Activated T-cell treated with anti-CD3 and anti-CD28 coated beads for 24 hours (primary cell): ENCODE measurements at regions not wholly inside any gene's neighbourhood (a gene's known extent, or its start where the extent isn't known, plus 50 kb on each side); places are given as distances from the start of the nearest gene placed in this dataset.
"Not testable (repeated sequence)": the region's sequence is repeated elsewhere in the genome, so short reads cannot be mapped to it uniquely, and the experiment has no call there.

Experiments used
- DNase-seq: peaks from one replicate; pipeline ENCODE4 v3.0.0-alpha.2; 2020; ENCODE audit warnings: low read depth

DNA sequence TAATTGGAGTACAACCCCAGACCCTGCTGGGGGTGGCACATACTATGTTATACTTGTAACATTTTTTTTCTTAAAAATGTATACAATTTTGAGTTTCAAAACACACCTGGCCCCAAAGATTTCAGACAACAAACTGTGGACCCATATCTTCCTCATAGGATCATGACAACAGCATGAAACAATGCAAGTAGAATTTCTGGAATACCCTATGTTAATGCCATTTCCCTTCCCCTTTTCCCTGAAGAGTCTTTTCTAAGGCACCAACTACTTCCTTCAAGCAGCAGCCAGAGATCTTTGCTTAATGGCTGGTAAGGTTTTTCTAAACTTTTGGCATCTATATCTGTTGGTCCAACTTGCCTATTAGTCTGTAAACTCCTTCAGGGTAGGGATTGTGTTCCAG, 99.9 kb upstream of the SERBP1 start:
- DNase-seq, result no peak

DNA sequence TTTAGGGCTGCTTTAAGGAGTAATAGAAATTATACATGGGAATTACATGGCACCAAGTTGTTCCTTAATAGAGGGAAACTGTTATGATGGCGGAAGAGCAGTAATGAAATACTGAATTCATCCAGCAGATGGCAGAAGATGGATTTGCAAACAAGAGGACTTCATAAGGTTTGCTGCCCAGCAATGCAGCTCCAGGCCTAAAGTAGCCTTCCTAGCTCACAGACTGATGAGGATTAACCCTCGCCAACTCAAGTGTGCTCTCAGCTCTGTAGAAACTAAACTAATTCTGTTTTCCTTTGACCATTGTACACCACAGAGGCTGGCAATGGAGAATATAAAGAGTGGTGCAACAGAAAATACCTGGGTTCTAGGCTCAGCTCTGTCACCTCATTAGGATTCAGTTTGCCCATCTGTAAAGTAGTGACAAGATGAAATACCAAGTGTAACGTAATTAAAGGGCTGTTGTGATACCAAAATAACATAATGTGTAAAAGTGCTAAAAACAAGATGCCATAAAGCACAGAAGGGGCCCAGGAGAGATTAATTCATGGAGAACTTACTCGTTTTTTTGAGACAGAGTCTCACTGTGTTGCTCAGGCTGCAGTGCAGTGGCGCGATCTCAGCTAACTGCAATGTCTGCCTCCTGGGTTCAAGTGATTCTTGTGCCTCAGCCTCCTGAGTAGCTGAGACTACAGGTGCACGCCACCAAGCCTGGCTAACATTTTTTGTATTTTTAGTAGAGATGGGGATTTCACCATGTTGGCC, 102.4 kb upstream of the SERBP1 start:
- DNase-seq, result no peak

DNA sequence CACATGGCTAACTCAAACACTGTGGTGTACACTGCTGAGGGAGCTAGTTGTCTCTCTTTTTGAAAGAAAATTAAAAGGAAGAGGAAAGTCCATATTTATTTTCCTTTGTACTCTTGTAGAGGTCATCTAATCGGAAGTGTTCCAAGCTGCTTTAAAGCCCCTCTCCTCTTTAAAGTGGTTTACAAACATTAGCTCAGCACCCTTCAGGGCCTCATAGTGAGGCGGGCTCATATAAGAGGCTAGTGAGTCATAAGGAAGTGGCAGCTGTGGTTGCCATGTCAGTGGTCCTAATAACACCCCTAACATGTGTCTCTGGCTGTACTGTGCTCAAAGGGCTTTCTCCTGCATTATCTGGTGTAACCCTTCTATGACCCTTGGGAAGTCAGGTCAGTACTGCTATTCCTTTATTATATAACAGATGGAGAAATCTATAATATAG, 104.4 kb upstream of the SERBP1 start:
- no peak for DNase-seq

DNA sequence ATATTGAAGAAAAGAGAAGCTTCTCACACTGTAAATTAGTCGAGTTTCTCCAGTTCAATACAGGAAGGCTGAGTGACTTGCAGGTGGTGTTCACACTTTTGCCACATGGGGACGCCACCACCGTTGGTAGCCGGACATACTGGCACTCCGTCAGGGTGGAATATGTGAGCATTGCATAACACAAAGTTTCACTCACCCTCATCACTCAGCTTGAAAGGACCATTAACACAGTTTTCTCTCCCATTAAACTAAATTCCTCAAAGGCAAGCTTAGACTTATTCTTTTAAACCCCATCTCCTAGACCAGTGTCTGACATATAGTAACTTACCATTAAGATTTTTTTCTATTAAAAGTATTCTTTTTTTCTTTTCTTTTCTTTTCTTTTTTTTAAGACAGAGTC, 105.3 kb upstream of the SERBP1 start:
- no peak for DNase-seq

DNA sequence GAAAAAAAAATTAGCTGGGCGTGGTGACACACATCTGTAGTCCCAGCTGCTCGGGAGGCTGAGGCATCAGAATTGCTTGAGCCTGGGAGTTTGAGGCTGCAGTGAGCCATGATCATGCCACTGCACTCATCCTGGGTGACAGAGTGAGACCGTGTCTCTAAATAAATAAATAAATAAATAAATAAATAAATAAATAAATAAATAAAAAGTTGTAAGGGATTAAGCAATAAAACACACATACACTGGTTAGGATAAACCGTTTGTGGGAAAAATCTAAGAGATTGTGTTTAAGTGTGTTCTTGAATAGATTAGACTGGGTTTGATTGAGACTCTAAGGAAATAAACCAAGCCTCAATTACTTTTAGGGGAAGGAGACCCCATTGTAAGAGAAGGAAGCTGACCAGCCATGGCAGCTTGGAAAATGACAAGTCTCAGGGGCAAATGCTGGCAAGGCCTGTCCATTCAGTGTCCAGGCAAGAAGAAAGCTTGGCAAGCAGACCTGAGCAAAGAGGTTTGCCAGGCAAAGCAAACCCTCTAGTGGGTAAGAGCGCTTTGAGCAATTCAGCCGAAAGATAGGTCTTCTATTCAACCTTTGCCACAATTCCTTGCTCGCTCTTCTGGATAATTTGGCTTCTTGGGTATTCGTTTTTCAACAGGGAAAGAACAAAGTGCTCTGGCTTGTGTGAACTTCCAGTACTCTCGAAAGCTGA, 106.9 kb upstream of the SERBP1 start:
- no peak for DNase-seq

DNA sequence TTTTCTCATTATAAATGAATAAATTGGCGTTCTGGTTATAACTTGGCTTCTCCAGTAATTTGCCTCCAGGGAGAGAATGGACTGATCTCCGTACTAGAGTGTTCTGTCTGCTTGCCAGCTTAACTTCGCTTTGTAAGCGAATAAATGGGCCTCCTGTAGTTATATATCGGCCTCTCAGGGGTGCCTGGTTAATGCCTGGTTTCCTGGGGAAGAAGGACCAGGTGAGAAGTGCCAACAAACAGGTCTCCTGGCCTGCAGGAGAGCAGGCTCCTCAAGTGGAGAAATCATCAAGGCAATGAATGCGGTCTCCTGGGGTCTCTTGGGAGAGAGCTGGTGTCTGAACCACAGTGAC, 107.4 kb upstream of the SERBP1 start:
- DNase-seq, result no peak

DNA sequence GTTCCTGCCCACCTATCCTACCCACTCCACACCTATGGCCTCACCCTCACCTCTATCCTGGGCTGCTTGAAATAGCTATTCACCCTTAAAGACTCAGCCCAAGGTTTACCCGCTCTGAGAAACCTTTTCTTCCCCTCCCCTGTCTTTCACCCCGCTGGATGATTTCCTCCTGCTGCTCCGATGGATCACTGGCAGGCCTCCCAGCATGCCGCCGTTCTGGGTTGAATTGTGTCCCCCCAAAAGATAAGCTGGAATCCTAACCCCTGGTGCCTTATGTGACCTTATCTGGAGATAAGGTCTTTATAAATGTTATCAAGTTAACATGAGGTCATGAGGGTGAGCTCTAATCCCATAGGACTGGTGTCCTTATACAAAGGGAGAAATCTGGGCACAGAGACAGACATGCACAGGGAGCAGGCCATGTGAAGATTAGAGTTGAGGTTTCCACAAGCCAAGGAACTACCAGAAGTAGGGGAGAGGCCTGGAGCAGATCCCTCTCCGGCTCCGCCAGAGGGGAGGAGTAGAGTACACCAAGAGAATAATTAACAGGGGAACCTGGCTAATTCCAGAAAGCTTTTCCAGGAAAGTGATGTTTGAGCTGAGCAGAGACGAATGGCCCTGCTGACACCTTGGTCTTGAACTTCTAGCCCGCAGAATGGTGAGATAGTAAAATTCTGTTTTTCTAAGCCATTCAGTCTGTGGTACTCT, 110.0 kb upstream of the SERBP1 start:
- no peak for DNase-seq

DNA sequence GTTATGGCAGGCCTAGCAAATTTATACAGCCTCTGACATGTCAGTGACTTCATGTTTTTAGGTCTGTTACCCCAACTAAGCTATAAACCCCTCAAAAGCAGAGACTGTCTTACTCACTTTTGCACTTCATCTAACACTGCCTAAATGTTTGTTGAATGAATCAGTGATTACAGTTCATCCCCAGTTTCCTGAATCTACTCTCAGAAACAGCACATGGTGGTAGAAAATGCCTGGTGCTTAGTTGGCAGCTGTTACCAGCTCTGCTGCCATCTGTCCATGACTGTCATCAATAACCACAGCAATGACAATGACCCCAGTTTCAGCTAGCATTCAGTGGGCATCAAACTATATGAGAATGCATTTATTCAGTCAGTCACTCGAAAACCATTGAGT, 110.5 kb upstream of the SERBP1 start:
- DNase-seq, result no peak

DNA sequence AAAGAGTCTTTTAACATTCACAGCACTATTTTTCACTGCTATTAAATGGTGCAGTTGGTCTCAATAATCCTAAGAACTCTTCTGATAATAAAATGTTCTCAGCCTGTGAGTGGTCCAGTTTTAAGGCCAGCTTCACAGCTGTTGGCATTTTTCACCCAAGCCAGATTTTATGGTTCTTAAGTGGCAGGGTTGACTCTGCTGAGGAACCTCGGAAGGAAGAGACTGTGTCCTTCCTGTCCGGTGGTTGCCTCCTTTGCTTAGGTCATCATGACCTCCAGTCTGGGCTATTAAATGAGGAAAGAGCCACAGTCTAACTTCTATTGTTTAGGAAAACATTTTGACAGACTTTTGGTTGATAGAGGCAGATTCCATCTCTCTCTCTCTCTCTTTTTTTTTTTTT, 112.5 kb upstream of the SERBP1 start:
- DNase-seq, result no peak

DNA sequence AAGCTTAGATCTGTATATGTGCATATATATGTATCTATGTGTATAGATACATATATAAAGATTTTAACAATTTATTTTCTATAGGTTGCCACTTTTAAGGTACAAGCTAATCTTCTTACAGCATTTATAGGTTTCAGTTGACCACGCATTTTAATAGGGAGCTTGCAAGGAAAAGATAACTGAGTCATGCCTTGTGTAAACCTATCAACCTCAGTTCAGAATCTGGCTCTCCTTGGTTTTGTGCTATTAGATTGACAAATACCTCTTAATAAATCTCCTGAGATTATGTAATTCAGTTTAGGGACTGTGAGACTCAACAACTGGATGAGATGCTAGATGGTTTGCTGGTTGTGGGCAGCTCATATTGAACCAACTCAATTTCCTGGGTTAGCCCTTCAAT, 114.7 kb upstream of the SERBP1 start:
- DNase-seq, result no peak

DNA sequence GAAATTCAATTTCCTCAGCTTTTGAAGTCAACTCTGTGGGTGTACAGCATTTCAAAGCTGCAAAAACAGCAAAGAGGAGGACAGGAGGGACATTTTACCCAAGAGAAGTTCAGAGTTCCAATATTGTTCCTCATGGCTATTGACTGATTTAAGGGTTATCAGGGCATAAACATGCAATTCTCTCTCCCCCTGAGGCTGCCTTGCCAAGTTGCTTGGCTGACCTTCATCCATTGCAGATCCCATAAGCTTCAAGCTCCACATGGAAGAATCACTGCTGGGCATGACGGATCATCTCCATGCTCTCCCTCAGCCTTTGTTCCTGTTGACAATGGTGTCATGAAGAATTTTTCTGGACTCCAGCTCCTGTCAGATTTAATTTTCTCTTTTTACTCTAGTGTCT, 115.2 kb upstream of the SERBP1 start:
- DNase-seq, result no peak

DNA sequence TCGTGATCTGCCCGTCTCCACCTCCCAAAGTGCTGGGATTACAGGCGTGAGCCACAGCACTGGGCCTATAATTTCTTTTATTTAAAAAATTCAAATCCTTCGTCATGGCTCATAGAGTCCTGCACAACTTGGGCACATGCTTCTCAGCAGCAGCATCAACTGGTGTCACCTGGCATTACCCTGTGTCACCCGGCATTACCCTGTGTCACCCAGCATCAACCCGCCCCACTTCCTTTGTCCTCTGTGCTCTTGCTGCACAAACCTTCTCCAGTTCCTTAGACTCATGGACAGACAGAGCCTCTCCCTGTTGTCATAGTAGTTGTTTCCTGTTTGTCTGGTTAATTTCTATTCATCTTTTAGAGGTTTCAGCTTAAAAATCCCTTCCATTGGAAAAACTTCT, 121.2 kb upstream of the SERBP1 start:
- DNase-seq, result no peak

DNA sequence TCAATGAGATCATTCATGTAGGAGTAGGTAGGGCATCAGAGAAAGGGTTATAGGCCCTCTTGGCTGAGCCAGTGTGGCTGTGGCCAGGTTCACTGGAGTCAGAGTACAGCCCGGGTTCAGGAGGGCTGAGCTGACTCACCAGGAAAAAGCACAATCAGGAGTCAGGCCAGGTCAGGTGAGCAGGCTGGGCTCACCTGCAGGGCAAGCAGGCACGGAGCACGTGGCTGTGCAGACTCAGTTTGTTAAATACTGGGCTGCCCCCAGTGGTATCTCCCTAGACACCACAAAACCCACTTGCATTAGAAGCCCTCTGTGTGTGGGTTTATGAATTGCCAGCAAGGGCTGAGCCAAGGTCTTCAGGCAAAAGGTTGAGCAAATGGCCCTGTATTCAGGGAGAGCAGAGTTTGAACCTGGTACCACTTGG, 122.1 kb upstream of the SERBP1 start:
- DNase-seq, result no peak

DNA sequence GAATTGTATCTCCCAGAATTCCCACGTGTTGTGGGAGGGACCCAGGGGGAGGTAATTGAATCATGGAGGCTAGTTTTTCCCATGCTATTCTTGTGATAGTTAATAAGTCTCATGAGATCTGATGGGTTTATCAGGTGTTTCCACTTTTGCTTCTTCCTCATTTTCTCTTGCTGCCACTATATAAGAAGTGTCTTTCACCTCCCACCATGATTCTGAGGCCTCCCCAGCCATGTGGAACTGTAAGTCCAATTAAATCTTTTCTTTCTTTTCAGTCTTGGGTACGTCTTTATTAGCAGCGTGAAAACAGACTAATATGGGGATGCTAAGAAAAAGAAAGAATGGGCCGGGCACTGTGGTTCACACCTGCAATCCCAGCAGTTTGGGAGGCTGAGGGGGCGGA, 124.0 kb upstream of the SERBP1 start:
- not testable (repeated sequence) for DNase-seq

DNA sequence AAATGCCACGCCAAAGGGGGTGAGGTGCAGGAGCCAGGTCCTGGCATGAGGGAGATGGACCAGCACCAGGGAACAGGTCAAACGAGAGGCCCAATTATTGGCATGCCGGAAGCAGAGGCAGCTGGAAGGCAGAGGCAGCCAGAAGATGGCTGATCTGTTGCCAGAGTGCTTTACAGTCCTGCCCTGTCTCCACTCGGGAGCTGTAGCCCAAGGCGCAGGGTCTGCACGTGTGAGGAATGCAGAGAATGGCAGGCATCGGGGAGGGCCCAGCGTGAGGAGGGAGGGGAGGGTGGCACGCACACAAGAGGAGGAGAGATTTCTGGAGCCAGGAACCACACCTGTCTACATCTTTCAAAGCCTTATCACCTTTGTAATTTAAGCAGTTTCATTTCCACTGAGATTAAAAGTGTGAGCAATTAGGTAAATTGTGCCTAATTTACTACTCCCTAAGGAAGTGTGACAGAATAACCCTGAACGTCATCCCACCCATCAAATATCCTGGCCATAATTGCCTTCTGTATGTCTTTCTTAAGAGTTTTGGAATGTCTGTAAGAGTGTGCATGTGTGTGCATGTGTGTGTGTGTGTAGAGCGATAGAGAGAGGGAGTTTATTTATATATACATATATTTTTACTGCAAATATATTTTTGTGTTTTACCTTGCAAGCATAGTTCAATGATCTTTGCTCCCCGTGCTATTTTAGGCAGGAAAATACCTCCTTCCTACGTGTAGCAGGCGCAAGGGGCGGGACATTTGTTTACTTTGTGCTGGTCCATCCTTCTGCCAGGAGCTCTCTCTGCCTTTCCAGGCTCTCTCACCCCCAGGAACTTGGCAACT, 125.5 kb upstream of the SERBP1 start:
- no peak for DNase-seq

DNA sequence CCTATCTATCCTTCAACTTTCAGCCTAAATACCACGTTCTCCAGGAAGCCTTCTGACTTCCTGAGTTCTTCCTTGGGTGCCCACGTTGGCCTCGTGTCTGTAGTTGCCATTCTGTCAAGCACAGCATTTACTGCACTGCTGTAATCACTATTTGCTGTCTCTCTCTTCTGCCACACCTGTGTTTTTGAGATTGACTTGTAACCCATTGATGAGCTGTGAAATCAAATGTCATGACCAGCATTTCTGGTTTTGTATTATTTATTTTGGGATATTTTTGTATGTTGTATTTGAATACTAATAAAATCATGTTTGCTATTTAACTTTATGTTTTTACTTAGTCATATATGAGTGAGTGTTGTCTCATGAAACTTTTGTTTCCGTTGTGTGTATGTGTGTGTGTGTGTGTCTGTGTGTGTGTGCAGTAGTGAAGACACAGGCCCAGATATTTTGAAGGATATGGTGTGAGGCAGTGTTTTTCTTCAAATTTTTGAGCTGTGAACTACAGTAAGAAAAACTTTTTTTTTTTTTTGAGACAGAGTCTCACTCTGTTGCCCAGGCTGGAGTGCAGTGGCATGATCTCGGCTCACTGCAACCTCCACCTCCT, 126.2 kb upstream of the SERBP1 start:
- DNase-seq, result no peak

DNA sequence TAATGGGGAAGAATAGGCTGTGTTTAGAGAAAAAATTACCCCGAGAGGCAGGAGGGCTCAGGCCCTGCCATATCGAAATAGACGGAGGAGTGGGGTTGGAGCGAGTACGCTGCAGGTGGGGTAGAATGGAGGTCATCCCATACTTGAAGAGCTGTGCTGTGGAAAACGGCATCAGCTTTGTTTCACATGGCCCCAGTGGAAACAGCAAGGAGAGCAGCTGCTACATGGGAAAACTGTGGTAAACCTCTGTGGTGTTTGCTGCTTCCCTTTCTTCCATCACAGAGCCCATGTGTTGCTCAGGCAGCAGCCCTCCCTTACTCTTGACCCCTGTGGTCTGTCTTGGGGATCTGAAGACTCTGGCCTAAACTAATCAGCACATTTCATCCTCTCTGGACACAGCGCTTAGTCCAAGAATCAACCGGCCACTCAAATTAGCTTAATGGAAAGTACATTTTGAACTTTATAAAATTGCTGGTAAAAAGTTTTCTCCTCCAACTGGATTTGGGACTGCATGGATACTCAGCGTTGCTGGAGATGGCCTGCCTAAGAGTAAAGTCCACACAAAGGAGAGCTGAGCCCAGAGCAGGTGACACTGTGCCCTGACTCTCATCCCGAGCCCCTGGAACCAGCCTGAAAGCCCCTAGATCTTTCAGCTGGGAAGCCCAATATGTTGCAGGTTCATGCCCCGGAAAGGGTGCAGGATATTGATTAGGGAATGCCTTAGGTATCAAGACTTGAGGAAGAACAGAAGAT, 127.1 kb upstream of the GADD45A start:
- no peak for DNase-seq

DNA sequence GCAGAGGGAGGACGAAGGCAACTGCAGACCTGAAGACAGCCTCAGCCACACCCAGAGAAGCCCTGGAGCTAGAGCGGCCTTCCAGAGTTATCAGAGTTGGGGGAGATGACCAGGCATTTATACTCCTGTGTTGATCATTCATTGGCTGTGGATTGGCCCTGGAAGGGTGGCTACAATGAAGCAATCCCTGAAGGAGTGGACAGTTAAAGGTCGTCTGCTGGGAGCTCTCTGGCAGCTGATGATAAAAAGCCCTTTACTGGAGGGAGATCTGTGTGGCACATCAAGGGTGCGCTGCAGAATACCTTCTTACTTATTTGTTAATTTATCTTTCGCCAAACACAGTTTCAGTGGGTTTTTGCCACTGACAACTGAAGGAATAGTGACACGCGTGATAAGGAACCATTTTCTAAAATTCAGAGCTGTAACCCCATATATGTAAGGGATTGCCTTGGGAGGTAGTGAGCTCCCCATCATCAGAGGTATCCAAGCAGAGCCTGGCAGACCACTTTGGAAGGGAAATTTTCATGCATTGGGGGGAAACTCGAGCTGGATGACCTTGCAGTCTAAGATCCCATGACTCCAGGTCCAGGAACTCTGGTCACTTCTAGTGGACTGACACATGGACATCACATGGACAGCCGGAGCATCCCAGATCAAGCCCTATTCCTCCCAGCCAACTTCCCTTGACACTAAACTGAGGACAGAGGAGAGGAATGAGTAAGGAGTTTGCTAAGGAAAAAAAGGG, 126.4 kb upstream of the GADD45A start:
- no peak for DNase-seq

DNA sequence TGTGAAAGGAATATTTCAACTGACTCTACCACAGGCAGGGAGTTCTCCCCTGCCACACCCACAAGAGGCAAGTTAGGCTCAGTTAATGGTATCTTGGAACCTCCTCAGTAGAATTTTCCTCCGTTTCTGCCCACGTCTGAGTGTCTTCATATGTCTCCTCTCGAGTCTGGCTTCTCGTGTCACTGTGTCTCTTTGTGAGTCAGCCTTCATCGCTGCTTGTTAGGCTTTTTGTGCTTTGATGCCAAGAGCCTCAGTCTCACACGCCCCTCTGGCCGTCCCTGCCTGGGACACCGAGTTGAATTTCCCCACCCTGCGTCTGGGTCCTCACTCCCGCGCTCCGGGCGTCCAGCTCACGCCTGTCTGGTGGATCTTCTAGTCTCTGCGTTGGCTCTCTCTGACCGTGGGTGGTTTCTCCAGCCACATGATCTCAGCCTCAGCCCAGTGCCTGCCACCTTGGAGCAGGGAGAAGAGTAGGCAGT, 125.7 kb upstream of the GADD45A start:
- DNase-seq, result no peak

DNA sequence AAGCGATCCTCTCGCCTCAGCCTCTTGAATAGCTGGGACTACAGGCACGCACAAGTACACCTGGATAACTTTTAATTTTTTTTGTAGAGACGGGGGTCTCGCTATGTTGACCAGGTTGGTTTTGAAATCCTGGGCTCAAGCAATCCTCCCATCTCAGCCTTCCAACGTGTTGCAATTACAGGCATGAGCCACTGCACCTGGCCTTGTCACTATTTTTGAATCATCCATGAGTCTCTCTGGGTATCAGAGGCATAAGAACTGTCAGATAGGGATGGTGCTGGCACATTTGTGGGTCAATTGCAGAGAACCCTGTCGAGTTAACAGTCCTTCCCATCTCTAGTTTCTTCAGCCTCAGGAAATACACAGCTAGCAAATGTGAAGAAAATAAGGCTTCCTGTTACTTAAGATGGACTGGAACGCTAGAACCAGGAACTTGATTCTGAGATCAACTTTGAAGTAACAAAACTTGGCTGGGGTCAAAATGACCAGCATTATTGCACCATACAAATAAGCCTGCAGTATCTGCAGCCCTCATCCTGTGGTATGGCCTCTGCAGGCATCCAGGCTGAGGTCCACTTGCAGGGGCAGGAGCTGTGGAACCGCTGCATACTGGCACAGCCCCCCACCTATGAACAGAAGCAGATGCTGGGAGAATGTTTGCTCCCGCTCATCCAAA, 124.3 kb upstream of the GADD45A start:
- no peak for DNase-seq
